IMR-90 (cell line): ENCODE measurements at regions not wholly inside any gene's neighbourhood (a gene's known extent, or its start where the extent isn't known, plus 50 kb on each side); places are given as distances from the start of the nearest gene placed in this dataset.

Source experiments
- CHD1 ChIP-seq: IDR thresholded peaks from 2 replicates; pipeline ENCODE4 v1.6.1; 2012; ENCODE audit warnings: low read depth, low read length, improper control_type of control experiment
- CTCF ChIP-seq: conservative IDR thresholded peaks from 2 replicates; pipeline ENCODE4 v1.5.1; 2012; ENCODE audit warnings: mild to moderate bottlenecking, low read depth, low read length, improper control_type of control experiment
- MXI1 ChIP-seq: IDR thresholded peaks from 2 replicates; pipeline ENCODE4 v1.6.1; 2012; ENCODE audit warnings: low read depth, mild to moderate bottlenecking, low read length, moderate library complexity, borderline replicate concordance
- POLR2A ChIP-seq: IDR thresholded peaks from 2 replicates; pipeline ENCODE4 v1.6.1; 2012; ENCODE audit warnings: mild to moderate bottlenecking, low read depth, low read length
- RAD21 ChIP-seq: IDR thresholded peaks from 2 replicates; pipeline ENCODE4 v1.6.1; 2012; ENCODE audit warnings: low read length, improper control_type of control experiment
- RCOR1 ChIP-seq: IDR thresholded peaks from 2 replicates; pipeline ENCODE4 v1.6.1; 2012; ENCODE audit warnings: mild to moderate bottlenecking, low read length, improper control_type of control experiment; ENCODE audit not compliant: insufficient replicate concordance
- RFX5 ChIP-seq: IDR thresholded peaks from 2 replicates; pipeline ENCODE4 v1.8.0; 2012; ENCODE audit warnings: low read depth, mild to moderate bottlenecking, low read length, moderate library complexity
- SMC3 ChIP-seq: fragments of 150-350 bp; IDR thresholded peaks from 2 replicates; pipeline ENCODE4 v1.6.1; 2016; ENCODE audit warnings: low read depth, mild to moderate bottlenecking, antibody characterized with exemption, low read length, moderate library complexity
- TF ChIP-seq, protein P1 (sequence below): fragments of 150-350 bp; IDR thresholded peaks from 2 replicates; pipeline ENCODE4 v1.6.1; 2016; ENCODE audit warnings: low read depth, mild to moderate bottlenecking, low read length, moderate library complexity, borderline replicate concordance

GRCh38 chr3:6737630-6738029, 123.3 kb upstream of the GRM7 start:
- TF ChIP-seq POLR2A (no peak), MXI1 (no peak), CTCF (no peak), RCOR1 (no peak), RAD21 (no peak), SMC3 (no peak), CHD1 (no peak), RFX5 (no peak)
- TF ChIP-seq, protein P1, sequence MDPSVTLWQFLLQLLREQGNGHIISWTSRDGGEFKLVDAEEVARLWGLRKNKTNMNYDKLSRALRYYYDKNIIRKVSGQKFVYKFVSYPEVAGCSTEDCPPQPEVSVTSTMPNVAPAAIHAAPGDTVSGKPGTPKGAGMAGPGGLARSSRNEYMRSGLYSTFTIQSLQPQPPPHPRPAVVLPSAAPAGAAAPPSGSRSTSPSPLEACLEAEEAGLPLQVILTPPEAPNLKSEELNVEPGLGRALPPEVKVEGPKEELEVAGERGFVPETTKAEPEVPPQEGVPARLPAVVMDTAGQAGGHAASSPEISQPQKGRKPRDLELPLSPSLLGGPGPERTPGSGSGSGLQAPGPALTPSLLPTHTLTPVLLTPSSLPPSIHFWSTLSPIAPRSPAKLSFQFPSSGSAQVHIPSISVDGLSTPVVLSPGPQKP, result no peak
